Rectal smooth muscle tissue (tissue), 1 donor: ENCODE measurements at regions not wholly inside any gene's neighbourhood (a gene's known extent, or its start where the extent isn't known, plus 50 kb on each side); places are given as distances from the start of the nearest gene placed in this dataset.

Experiments
- H3K27ac ChIP-seq: one replicate; pipeline ENCODE4 v1.7.0; 2013; ENCODE audit warnings: low read depth, low read length, inconsistent platforms
- H3K27me3 ChIP-seq: one replicate; pipeline ENCODE4 v1.7.0; 2013; ENCODE audit warnings: low read length; ENCODE audit not compliant: control insufficient read depth, insufficient read depth
- H3K36me3 ChIP-seq: one replicate; pipeline ENCODE4 v1.7.0; 2013; ENCODE audit warnings: low read length; ENCODE audit not compliant: control insufficient read depth, insufficient read depth
- H3K4me1 ChIP-seq: one replicate; pipeline ENCODE4 v1.7.0; 2013; ENCODE audit warnings: low read length; ENCODE audit not compliant: control insufficient read depth, insufficient read depth
- H3K4me3 ChIP-seq: one replicate; pipeline ENCODE4 v1.7.0; 2013; ENCODE audit warnings: low read length
- H3K9ac ChIP-seq: one replicate; pipeline ENCODE4 v1.7.0; 2013; ENCODE audit warnings: low read length

DNA sequence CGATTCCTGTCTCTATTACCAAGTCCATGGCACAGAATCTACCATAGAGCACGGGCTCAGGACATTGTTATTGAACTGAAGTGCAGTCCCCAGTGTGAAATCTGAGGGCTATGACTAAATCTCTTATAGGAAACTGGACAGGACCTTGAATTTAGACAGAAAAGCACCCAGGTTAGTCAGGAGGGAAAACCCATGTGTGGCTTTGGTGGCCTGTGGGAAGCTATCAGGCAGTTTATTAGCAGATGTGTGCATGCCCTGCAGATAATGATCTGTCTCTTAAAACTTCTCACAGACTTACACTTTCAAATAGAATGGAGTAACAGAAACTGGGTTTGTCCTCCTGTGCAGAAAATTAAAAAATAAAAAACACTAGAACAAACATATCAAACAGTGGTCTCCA, 610.0 kb upstream of the RAB6C start:
- Histone ChIP-seq H3K36me3 (no peaks in the 10 kb centered on the region), H3K9ac (no peak overlapping the region)

DNA sequence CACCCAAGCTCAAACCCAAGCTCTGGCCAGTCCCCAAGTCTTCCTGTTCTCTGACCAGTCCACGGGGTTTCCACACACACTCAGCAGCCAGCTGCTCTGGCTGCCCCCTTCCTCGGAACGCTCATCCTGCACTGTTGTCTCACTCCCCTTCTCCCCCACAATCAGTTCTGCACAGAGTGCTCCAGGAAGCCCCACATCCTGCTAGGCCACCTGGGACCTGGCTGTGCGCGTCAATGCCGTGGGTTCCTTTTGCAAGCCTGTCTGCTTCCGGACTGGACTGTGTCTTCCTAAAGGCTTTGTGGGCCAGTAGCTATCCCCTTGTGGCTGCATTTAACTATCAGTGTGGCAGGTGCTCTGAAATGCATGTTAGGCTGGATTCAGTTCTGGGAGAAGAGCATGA, 605.0 kb upstream of the RAB6C start:
- Histone ChIP-seq H3K36me3 (no peaks in the 10 kb centered on the region), H3K9ac (no peak overlapping the region), H3K27me3 (no peaks in the 10 kb centered on the region), H3K4me3 (no peak overlapping the region), H3K27ac (no peak overlapping the region), H3K4me1 (no peaks in the 10 kb centered on the region)

More for the DNA sequence above, 610.0 kb upstream of the RAB6C start:
- Histone ChIP-seq H3K27me3 (no peaks in the 10 kb centered on the region), H3K4me3 (no peak overlapping the region), H3K4me1 (no peaks in the 10 kb centered on the region), H3K27ac (no peak overlapping the region)

DNA sequence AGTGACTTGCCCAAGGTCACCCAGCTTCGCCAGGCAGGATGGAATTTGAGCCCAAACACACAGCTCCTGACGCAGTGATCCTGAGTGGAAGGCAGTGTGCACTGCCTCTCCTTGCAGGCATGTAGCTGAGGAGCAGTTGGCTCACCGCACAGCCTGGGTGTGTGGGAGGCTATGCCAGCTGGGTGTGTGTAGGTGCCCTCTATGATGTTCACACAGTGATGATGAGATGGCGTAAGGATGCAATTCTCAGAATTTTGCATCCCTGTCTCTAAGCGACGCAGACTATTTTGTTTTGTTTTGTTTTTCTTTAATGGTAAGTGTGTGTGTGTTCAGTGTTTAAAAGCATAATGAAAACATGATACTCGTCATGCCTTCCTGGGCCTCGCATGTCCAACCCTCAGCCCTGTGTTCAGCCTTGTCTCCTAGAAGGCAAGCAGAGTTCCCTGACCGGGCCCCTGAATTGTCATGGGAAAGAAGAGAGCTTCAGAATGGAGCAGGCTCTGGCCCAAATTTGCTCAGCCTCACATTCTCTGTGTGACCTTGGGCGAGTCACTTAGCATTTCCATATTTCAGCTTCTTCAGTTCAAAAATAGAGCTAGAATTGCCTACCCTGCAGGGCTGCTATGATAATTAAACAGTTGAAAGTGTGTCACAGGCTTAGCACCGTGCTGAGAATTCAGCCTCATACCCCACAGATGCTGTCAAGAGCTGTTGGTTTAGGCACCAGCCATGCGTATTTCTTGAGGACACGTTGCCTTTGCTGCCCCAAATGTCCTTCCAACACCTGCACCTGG, 603.6 kb upstream of the RAB6C start:
- no peaks in the 10 kb centered on the region for H3K4me1 ChIP-seq
- H3K36me3 ChIP-seq: no peaks in the 10 kb centered on the region
- no peak overlapping the region for H3K4me3 ChIP-seq
- no peak overlapping the region for H3K27ac ChIP-seq
- H3K27me3 ChIP-seq: no peaks in the 10 kb centered on the region
- H3K9ac ChIP-seq: no peak overlapping the region

DNA sequence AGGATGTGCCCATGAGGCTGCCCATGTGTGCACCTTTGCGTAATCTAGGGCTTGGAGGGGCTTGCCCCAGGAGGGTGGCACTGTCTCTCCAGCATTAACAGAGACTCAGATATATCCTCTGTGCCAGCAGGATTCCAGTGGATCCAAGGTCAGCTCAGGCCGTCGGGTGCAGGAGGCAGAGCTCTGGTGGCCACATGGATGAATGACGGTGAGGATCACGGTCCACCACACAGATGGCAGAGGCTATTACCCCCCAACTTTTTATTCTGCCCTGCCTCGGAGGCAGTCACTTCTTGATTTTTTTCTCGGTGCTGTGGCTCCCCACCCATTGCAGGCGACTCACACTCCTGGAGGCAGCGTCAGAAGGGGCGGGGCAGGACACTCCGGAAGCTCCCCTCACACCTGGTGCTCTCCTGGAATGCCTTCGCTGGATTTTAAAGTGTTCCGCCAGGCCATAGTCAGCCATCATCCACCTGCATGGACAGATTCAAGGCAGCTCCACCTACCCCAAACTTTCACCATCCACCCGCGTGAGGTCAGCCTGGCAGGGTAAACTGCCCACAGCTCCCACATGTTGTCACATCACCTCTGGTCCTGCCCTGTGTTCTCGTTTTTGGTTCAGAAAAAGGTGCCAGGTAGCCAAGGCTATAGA, 602.9 kb upstream of the RAB6C start:
- Histone ChIP-seq H3K27me3 (no peaks in the 10 kb centered on the region), H3K36me3 (no peaks in the 10 kb centered on the region), H3K4me1 (no peaks in the 10 kb centered on the region), H3K9ac (no peak overlapping the region), H3K4me3 (no peak overlapping the region), H3K27ac (no peak overlapping the region)

DNA sequence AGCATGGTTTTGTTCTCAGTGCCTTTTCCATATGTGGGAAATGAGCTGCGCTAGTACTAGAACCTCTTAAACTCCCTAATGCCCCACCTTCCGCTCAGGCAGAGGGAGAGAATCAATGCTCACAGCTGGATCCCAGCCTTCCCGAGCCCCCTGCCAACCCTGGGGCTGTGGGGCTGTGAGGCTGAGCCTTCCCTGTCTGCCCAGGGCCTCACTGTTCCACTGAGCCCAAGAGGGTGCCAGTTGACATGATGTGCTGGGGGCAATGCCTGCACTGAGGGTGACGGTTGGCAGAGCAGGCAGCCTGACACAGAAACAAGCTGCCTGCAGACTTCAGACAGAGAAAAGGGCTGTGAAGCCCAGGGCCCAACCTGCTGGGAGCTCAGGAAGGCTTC, 602.4 kb upstream of the RAB6C start:
- no peak overlapping the region for H3K4me3 ChIP-seq
- no peak overlapping the region for H3K9ac ChIP-seq
- no peak overlapping the region for H3K27ac ChIP-seq

DNA sequence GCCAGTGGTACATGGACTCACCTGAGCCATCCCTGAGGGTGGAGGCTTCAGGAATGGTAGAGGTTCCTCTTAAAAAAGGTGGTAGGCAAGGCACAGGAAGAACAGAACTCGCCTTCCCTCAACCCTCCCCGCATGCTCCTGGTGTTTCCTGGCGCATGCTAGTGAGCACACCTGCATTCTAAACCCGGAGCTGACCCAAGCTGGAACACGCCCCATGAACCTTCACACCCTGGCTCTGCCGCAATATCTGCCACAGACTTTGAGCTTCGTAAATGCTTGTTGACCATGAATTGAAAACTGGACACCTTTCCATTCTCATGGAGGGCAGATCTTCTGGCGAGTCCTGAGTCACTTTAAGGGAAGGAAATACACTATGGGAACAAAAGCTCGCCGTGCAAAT, 601.3 kb upstream of the RAB6C start:
- no peaks in the 10 kb centered on the region for H3K27me3 ChIP-seq
- no peaks in the 10 kb centered on the region for H3K36me3 ChIP-seq
- H3K4me1 ChIP-seq: no peaks in the 10 kb centered on the region
- no peak overlapping the region for H3K9ac ChIP-seq
- no peak overlapping the region for H3K4me3 ChIP-seq
- H3K27ac ChIP-seq: no peak overlapping the region

More for the DNA sequence above, 602.4 kb upstream of the RAB6C start:
- Histone ChIP-seq H3K36me3 (no peaks in the 10 kb centered on the region), H3K27me3 (no peaks in the 10 kb centered on the region), H3K4me1 (no peaks in the 10 kb centered on the region)

DNA sequence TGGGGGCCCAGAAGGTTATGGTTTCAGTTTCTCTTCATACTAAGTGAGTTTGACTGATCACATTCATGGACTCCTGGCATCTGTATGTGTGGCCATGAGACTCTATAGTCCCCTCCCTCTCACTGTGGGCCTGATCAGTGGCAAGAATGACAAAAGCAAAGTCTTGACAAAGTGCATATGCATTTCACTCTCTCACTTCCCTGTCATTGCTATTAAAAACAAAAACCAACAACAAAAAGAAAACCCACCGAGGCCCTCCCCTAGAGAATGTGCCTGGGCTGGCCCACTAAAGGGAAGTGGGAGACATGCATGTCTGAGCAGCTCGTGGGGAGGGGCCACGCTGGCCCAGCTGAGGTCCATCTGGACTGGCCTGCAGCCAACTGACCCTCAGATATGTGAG, 600.1 kb upstream of the RAB6C start:
- Histone ChIP-seq H3K4me1 (no peaks in the 10 kb centered on the region), H3K9ac (no peak overlapping the region), H3K27ac (no peak overlapping the region), H3K36me3 (no peaks in the 10 kb centered on the region), H3K27me3 (no peaks in the 10 kb centered on the region), H3K4me3 (no peak overlapping the region)

DNA sequence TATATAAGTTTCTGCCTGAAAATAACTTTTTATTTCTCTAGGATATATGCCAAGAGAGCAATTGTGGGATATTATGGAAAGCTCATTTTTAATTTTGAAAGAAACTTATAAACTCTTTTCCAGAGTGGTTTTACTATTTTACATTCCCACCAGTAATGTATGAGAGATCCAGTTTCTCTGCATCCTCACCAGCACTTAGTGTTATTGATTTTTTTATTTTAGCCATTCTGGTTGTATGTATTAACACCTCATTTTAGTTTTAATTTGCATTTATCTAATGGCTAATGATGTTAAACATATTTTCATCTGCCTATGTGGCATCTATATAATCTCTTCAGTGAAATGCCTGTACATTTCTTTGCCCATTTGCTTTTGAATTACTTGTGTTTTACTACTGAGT, 597.7 kb upstream of the RAB6C start:
- Histone ChIP-seq H3K36me3 (no peaks in the 10 kb centered on the region), H3K9ac (no peak overlapping the region), H3K4me3 (no peak overlapping the region), H3K4me1 (no peaks in the 10 kb centered on the region), H3K27ac (no peak overlapping the region), H3K27me3 (no peaks in the 10 kb centered on the region)

DNA sequence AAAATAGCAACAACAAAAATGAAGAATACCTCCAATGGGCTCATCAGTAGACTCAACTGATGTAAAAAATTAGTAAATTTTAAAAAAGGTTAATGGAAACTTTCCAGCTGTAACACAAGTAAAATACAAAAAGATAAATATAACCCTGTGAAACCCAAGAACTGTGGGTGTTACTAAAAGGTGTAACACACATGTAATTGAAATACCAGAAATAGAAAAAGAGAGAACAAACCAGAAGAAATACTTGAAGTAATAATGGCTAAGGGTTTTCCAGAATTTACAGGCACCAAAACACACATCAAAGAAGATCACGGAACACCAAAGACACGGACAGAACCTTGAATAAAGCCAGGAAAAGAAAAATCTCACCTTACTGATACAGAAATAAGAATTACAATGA, 590.6 kb upstream of the RAB6C start:
- Histone ChIP-seq H3K27ac (no peak overlapping the region), H3K36me3 (no peaks in the 10 kb centered on the region), H3K9ac (no peak overlapping the region), H3K4me3 (no peak overlapping the region), H3K27me3 (no peaks in the 10 kb centered on the region), H3K4me1 (no peaks in the 10 kb centered on the region)

DNA sequence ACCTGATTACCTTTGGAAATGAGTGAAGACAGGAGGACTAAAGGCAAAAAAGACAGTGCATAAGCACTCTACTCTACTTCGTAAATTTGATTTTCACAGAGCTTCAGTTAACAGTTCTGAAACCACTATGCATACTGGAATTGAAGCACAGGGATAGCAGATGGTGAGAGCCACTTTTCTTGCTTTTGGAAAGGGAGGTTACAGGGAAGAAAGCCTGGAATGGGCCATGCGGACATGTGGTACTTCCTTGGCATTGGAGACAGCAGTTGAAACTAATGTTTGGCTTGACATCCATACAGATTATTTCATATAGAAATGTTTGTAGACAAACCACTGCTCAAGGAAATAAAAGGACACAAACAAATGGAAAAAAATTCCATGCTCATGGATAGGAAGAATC, 585.6 kb upstream of the RAB6C start:
- H3K36me3 ChIP-seq: no peaks in the 10 kb centered on the region
- no peak overlapping the region for H3K27ac ChIP-seq
- H3K27me3 ChIP-seq: no peaks in the 10 kb centered on the region
- no peaks in the 10 kb centered on the region for H3K4me1 ChIP-seq
- H3K9ac ChIP-seq: no peak overlapping the region
- H3K4me3 ChIP-seq: no peak overlapping the region

DNA sequence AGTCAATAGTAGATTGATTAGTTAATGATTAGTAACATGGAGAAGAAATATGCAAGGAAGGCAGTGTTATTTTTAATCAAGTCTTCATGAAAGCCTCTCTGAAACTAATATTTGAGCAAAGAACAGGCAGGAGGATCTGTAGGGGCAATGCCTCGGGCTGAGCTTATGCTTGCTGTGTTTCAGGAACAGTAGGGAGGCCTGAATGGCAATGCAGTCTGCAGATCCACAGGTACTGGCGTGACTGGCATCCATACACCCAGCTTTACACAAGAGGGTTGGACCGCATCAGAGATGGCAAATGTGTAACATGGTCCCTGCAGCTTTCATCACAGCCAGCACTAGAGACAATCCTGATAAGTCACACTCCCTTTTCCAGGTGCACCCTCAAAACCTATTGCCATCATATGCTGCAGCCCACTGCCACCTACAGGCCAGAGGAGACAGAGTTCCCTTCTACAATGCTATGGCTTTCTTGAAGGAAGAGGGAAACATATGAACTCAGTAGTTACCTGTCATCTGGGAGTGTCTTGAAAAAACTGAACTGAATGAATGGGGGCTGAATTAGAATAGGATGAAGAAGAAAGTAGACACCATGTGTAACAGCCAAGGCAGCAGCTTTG, 582.4 kb upstream of the RAB6C start:
- H3K4me3 ChIP-seq: no peak overlapping the region
- H3K9ac ChIP-seq: no peak overlapping the region
- H3K4me1 ChIP-seq: no peaks in the 10 kb centered on the region
- H3K36me3 ChIP-seq: no peaks in the 10 kb centered on the region
- no peak overlapping the region for H3K27ac ChIP-seq
- no peaks in the 10 kb centered on the region for H3K27me3 ChIP-seq

DNA sequence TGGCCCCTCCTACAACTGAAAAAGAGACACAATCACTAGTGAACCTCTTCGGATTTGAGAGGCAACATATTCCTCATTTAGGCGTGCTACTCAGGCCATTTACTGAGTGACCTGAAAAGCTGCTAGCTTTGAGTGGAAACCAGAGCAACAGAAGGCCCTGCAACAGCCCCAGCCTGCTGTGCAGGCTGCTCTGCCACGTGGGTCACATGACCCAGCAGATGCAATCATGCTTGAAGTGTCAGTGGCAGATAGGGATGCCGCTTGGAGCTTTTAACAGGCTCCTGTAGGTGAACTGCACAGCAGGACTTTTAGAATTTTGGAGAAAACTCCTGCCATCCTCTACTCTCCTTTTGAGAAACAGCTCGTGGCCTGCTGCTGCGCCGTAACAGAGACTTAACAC, 578.6 kb upstream of the RAB6C start:
- Histone ChIP-seq H3K4me1 (no peaks in the 10 kb centered on the region), H3K27ac (no peak overlapping the region), H3K36me3 (no peaks in the 10 kb centered on the region), H3K4me3 (no peak overlapping the region), H3K9ac (no peak overlapping the region), H3K27me3 (no peaks in the 10 kb centered on the region)

DNA sequence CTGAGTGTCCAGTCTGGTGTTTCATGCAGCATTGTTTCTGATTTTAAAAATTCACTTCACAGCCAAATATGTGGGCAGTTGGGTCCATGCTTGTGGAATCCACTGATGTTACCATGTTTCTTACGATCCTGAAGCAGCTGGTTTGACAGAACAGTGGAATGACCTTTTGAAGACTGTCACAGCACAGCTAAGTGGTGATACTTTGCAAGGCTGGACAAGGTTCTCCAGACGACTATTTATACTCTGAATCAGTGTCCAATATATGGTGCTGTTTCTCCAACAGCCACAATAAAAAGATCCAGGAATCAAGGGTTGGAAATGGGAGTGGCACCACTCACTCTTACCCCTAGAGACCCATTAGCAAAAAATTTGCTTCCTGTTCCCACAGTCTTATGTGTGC, 577.4 kb upstream of the RAB6C start:
- Histone ChIP-seq H3K9ac (no peak overlapping the region), H3K36me3 (no peaks in the 10 kb centered on the region), H3K4me3 (no peak overlapping the region), H3K4me1 (no peaks in the 10 kb centered on the region), H3K27me3 (no peaks in the 10 kb centered on the region), H3K27ac (no peak overlapping the region)
